NCI-H69 (cell line): ENCODE measurements at regions not wholly inside any gene's neighbourhood (a gene's known extent, or its start where the extent isn't known, plus 50 kb on each side); places are given as distances from the start of the nearest gene placed in this dataset.

ENCODE experiments used
- DNase-seq: peaks from one replicate; lab custom pipeline; 2025; lab: John Stamatoyannopoulos, UW

DNA sequence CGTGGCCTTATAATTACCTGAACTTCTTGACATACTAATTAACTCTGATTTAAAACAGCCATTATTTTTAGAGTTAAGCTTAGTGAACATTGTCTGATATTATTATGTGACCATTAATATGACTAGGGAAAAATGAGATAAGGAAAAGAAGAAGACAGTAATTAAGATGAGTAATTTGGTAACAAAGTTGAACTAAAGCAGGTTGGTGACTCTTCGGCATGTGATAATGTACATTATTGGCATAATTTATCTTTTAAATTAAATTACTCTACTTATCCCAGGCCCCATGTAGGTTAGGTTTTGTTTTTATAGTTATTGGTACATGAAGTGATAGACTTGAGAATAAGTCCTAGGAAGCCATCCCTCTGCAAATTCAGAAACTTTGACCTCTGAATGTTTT, 249.7 kb upstream of the CFAP20DC start:
- DNase-seq: no peak

DNA sequence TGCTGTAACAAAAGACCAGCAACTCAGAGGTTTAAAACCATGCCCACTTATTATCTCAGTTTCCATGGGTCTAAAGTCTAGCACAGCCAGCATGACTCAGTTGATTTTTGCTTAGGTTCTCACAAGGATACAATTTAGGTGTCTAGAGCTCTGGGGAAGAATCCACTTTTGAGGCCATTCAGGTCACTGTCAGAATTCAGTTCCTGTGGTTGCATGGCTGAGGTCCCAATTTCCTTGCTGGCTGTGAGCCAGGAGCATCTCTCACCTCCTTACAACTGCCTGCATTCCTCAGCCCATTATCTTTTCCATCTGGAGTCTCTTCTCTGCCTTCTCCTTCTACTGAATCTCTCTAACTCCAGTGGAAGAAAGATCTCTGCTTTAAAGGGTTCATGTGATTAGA, 240.5 kb upstream of the CFAP20DC start:
- peak; percentile 68 for DNase-seq

DNA sequence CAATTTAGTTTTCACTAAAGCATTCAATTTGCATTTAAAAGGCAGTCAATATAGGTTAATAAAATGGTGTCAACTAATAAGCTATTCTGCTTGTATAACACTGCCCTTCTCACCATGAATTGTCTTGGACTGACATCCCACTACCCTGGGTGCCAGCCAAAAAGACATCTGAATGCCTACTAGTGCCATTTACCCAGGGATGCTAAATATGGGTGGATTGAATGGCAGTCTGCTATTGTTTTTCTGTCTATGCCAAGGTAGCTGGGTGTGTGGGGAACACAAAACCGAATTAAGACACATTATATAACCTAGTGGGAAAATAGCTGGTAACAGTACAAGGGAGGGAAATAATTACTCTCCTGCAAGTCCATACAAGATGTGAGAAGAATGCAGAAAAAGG, 240.0 kb upstream of the CFAP20DC start:
- peak; percentile 79 for DNase-seq

DNA sequence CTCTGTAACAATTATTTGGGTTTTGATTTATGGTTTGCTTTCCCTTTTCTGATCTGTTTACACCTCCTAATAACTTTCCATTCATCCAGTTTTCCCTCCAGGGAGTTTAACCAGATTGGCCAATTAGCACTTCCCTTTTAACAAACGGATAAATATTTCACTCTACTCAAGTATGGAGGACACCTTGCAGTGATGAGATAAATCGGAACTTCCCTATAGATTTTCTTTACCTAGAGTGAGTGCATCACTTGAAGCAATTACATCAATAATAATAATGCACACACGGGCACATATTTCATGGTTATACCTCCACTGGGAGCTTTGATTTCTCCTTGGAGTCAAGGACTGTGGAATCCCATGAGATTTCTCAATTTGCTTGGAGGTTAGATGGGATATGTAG, 239.1 kb upstream of the CFAP20DC start:
- peak; percentile 82 for DNase-seq

GRCh38 chr3:59286791-59287531, 237.1 kb upstream of the CFAP20DC start:
- DNase-seq: peak; percentile 69

- DNase-seq: no peak
Observed at GRCh38 chr3:59285560-59285959, 235.7 kb upstream of the CFAP20DC start.

DNA sequence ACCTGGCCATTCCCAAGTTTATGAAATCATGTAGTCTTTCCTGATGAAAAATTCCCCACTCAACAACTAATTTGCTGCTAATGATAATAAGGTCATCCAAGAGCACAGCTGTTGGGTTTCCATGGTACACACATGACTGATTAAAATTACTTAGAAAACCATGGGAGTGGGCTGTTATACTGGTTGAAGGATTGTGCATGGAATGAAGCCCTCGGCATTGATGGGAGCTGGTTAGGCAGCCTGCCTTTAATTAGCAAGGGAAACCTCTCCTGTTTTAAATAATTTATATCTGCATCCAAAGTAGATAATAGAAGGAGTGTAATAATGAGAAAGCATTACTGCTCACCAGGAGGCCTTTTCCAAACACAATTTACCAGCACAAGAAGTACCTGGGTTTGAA, 235.1 kb upstream of the CFAP20DC start:
- DNase-seq: peak; percentile 17

DNA sequence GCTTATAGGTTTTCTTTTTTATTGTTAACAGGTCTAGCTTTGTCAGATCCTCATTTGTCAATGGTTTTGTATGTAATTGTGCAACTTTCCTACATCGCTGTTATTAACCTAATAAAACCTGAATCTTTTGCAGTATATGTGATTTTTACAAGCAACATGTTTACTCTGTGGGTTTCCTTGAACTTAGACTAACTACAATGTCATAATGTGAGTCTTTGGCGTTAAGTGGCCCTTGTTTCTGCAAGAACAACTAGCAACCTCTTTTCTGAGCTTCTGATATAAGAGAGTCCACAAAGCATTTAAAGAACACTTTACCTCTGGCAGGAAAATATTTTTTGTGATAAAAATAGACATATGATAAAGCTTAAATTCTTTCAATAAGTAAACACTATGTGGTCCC, 230.3 kb upstream of the CFAP20DC start:
- no peak for DNase-seq

- no peak for DNase-seq
Observed at GRCh38 chr3:59277816-59278215, 228.0 kb upstream of the CFAP20DC start.

GRCh38 chr3:59277201-59277600, 227.4 kb upstream of the CFAP20DC start:
- no peak for DNase-seq

DNA sequence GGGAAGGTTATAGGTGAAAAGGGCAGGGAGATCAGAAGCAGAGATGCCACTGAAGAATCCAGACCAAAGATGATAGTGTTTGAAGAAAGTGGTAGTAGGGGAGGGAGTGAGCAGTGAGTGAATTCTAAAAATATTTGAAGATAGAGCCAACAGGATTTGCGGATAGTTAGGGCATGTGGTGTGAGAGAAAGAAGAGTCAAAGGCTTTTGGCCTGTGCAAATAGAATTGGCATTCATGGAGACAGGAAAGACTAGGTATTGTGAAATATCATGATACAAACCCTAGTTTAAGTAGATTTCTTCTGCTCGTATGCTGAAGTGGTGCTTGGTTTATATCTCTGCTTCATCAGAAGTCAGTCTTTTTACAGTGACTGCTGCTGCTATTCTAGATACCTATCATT, 224.2 kb upstream of the CFAP20DC start:
- no peak for DNase-seq

DNA sequence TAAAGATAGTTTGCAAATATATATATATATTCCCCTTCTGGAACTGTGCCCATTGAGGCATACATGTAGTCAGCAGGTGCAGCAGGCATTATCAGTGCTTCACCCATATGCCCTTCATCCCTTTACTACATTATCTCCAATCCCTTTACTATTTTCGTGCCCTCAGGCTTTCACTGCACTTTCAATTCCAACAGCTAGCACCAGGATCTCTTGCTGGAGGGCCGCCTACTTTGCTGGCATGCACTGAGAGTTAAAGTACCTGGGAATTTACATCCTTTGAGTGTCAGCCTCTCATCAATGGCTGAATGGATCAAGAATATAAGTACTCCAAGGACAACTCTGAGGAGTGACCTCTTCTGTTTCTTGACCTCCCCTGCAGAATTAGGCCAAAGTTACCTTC, 222.1 kb upstream of the CFAP20DC start:
- DNase-seq: no peak

- no peak for DNase-seq
Observed at GRCh38 chr3:59270921-59271320, 221.1 kb upstream of the CFAP20DC start.

DNA sequence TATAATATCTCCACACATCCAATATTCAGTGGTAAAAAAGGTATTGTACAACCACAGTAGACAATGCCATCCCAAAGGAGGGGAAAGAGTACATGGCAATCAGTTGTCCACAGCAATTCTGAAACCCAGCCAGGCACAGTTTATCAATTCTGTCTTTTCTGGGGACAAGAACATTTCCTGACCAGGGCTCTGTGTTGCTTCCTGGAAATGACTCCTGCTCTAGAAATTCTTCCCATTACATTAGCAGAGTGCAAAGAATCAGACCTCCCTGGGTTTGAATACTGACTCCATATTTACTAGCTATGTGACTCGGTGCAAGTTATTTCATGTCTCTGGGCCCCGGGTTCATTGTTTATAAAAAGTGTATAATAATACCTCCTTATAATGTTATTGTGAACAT, 220.4 kb upstream of the CFAP20DC start:
- DNase-seq: no peak

GRCh38 chr3:59268170-59268569, 218.3 kb upstream of the CFAP20DC start:
- DNase-seq: no peak

DNA sequence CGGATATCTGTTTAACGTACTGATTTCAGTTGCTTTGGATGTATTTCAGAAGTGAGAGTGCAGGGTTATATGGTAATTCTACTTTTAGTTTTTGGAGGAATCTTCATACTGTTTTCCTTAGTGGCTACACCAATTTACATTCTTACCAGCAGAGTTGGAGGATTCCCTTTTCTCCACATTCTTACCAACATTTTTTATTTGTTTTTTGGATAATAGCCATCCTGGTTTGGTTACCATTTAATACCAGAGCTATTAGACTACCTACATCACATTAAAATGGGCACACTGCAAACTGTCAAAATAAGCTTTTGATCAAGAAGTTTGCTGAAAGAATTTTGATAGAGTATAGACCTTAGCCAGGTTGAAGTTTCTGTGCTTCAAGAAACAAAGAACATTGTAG, 217.2 kb upstream of the CFAP20DC start:
- no peak for DNase-seq

GRCh38 chr3:59266551-59266950, 216.7 kb upstream of the CFAP20DC start:
- no peak for DNase-seq

GRCh38 chr3:59265566-59265965, 215.7 kb upstream of the CFAP20DC start:
- DNase-seq: peak; percentile 14

DNA sequence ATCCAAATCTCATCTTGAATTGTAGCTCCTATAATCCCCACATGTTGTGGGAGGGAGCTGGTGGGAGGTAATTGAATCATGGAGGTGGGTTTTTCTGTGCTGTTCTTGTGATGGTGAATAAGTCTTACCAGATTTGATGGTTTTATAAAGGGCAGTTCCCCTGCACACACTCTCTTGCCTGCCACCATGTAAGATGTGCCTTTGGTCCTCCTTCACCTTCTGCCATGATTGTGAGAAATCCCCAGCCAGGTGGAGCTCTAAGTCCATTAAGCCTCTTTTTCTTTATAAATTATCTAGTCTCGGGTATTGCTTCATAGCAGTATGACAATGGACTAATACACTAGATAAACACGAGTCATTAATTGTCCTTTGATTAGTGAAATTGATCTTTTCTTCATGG, 214.5 kb upstream of the CFAP20DC start:
- no peak for DNase-seq

DNA sequence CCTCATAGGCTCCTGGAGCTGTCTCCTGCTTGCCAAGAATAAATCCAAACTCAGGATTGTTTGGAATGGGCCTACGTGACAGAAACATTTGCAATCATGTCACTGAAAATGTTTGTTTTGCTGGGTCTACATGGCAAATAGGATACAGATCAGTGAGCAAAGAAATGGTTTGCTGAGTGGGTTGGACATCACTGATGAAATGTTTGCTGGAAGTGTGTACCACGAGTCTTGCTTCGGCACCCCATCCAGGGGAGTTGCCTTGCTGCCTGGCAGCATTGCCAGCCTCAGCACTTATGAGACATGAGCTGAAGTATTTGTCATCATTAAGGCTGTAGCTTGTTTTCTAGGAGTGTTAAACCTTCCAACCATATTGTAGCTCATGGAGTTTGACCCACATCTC, 213.3 kb upstream of the CFAP20DC start:
- DNase-seq: no peak

GRCh38 chr3:59262076-59262498, 212.3 kb upstream of the CFAP20DC start:
- no peak for DNase-seq

- no peak for DNase-seq
Observed at GRCh38 chr3:59261009-59261408, 211.2 kb upstream of the CFAP20DC start.

DNA sequence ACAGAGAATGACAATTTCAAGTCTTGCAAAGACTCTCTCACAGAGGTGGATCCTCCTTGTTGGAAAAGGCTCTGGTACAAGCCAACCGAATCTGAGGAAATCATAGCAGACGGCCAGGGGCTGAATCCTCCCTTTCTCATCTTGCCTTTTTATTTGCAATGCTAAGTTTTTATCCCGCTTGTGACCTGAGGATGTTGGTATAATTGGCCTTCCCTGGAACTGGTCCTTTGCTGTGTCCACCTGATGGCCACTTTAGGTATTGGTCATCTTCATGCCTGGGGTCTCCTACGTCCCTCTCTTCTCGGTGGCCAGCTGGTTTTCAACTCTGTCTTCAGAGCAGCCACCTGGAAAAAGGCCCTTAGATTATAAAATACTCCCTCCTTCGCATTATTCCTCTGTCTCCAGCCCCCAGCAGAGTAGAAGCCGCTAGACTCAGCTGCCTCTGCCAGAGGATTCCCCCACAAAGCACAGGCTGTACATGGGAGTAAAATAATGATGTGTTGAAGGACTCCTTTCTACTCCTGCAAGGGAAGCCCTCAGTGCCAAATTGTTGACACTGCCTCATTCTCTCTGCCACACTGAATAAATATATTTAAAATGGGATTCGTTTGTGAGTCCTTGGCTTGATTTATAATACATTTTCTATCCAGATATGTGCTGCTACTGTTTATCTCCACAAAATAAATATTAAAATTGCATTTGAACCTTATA, 208.9 kb upstream of the CFAP20DC start:
- DNase-seq: no peak

- DNase-seq: peak; percentile 9
Observed at GRCh38 chr3:59257506-59257905, 207.7 kb upstream of the CFAP20DC start.
